HCT116 (cell line): ENCODE measurements at regions not wholly inside any gene's neighbourhood (a gene's known extent, or its start where the extent isn't known, plus 50 kb on each side); places are given as distances from the start of the nearest gene placed in this dataset.

Experiments used
- ATAC-seq: fragments of 200-7000 bp; cut with Tn5 transposase; 2 replicates; pipeline ENCODE4 v1.9.1; 2020; ENCODE audit warnings: mild to moderate bottlenecking, moderate library complexity
- BruUV-seq: library from RNA; stranded (reverse); fragments of 400-500 nt; replicated peaks from 2 replicates; lab custom pipeline; 2021; lab: Mats Ljungman, UMichigan
- CTCF ChIA-PET: fragments of 300-600 bp; sonication (Branson Sonifier 250); formaldehyde crosslinking; loops from one replicate; lab custom pipeline; 2021; ENCODE audit warnings: antibody characterized with exemption; lab: Charles Lee
- POLR2A ChIA-PET: fragments of 300-600, 350-600 bp; sonication (Branson Sonifier 250); formaldehyde crosslinking; loops from one replicate; lab custom pipeline; 2021; ENCODE audit warnings: antibody characterized with exemption; lab: Charles Lee
- RAD21 ChIA-PET, 2 experiments: fragments of 300-600 bp; sonication (Branson Sonifier 250); formaldehyde crosslinking; loops; one replicate each; lab custom pipeline; 2023; ENCODE audit warnings: low total read pairs in 2 of 2; ENCODE audit not compliant: uncharacterized antibody in 2 of 2, unreplicated experiment in 2 of 2, low non-redundant PET in 1 of 2; lab: Charles Lee
- DNase-seq: peaks from one replicate; pipeline ENCODE4 v3.0.0-alpha.2; 2010; ENCODE audit warnings: low read depth, low spot score
- H2AFZ ChIP-seq: fragments of 200-600 bp; shearing (Covaris generic), sonication (generic); 2 replicates; pipeline ENCODE4 v1.6.1; 2017; ENCODE audit warnings: low read depth, mixed run types, mixed read lengths, antibody characterized with exemption, low read length; ENCODE audit not compliant: poor library complexity, severe bottlenecking
- H3K27ac ChIP-seq: 2 replicates; pipeline ENCODE4 v1.5.1; 2012; ENCODE audit warnings: low read depth, low read length
- H3K27me3 ChIP-seq: fragments of 200-600 bp; sonication (generic); 2 replicates; pipeline ENCODE4 v1.6.1; 2016; ENCODE audit warnings: mixed run types, low read length, mixed read lengths; ENCODE audit not compliant: insufficient read depth
- H3K36me3 ChIP-seq, 2 experiments: fragments of 200-500 bp in 1 of 2; fragments of 200-600 bp in 1 of 2; sonication (Bioruptor generic) in 1 of 2; sonication (generic) in 1 of 2; 2 replicates each; pipeline versions ENCODE4 v1.5.1 to v1.6.1; 2014 to 2016; ENCODE audit warnings: low read length in 2 of 2, inconsistent platforms in 1 of 2, mixed read lengths in 1 of 2, mixed run types in 1 of 2; ENCODE audit not compliant: insufficient read depth in 2 of 2, control insufficient read depth in 1 of 2
- H3K4me1 ChIP-seq, 2 experiments: fragments of 200-600 bp in 1 of 2; sonication (generic) in 1 of 2; 2 replicates each; pipeline versions ENCODE4 v1.5.1 to v1.6.1; 2012 to 2017; ENCODE audit warnings: low read length in 2 of 2, inconsistent platforms in 1 of 2, mild to moderate bottlenecking in 1 of 2, mixed read lengths in 1 of 2, mixed run types in 1 of 2, moderate library complexity in 1 of 2; ENCODE audit not compliant: insufficient read depth in 2 of 2, control insufficient read depth in 1 of 2
- H3K4me2 ChIP-seq: fragments of 200-600 bp; sonication (generic); 2 replicates; pipeline ENCODE4 v1.6.1; 2017; ENCODE audit warnings: mixed run types, low read length, mixed read lengths
- H3K4me3 ChIP-seq, 2 experiments: fragments of 200-600 bp in 1 of 2; sonication (generic) in 1 of 2; replicated peaks in 1 of 2; 2 replicates each; pipeline ENCODE4 v1.5.1; 2011 to 2016; ENCODE audit warnings: low read length in 2 of 2, control low read depth in 1 of 2, low read depth in 1 of 2, mild to moderate bottlenecking in 1 of 2, mixed read lengths in 1 of 2, mixed run types in 1 of 2
- H3K79me2 ChIP-seq: fragments of 200-600 bp; sonication (generic); 2 replicates; pipeline ENCODE4 v1.6.1; 2017; ENCODE audit warnings: mild to moderate bottlenecking, mixed run types, low read length, moderate library complexity, mixed read lengths; ENCODE audit not compliant: insufficient read depth
- H3K9ac ChIP-seq: fragments of 200-600 bp; sonication (generic); 2 replicates; pipeline ENCODE4 v1.6.1; 2016; ENCODE audit warnings: low read length, mixed read lengths
- H3K9me2 ChIP-seq: fragments of 200-600 bp; sonication (generic), shearing (Covaris generic); 2 replicates; pipeline ENCODE4 v1.6.1; 2017; ENCODE audit warnings: mixed run types, mild to moderate bottlenecking, moderate library complexity; ENCODE audit not compliant: insufficient read depth
- H3K9me3 ChIP-seq, 2 experiments: fragments of 200-500 bp in 1 of 2; fragments of 200-600 bp in 1 of 2; sonication (Bioruptor generic) in 1 of 2; sonication (generic) in 1 of 2; 2 replicates each; pipeline ENCODE4 v1.6.1; 2014 to 2017; ENCODE audit warnings: low read length in 2 of 2, mixed read lengths in 2 of 2, inconsistent platforms in 1 of 2, low read depth in 1 of 2, mild to moderate bottlenecking in 1 of 2, mixed run types in 1 of 2, moderate library complexity in 1 of 2; ENCODE audit not compliant: control insufficient read depth in 1 of 2, insufficient read depth in 1 of 2
- H4K20me1 ChIP-seq: fragments of 200-600 bp; sonication (generic), shearing (Covaris generic); 2 replicates; pipeline ENCODE4 v1.6.1; 2017; ENCODE audit warnings: mixed run types, mild to moderate bottlenecking, moderate library complexity; ENCODE audit not compliant: insufficient read depth
- ATF3 ChIP-seq: IDR thresholded peaks from 2 replicates; pipeline ENCODE4 v1.6.1; 2012
- CBX3 ChIP-seq: IDR thresholded peaks from 2 replicates; pipeline ENCODE4 v1.6.1; 2012; ENCODE audit warnings: low read depth
- CEBPB ChIP-seq: IDR thresholded peaks from 2 replicates; pipeline ENCODE4 v1.6.1; 2012; ENCODE audit warnings: low read depth
- CTCF ChIP-seq, 3 experiments: fragments of 200-600 bp in 1 of 3; sonication (generic) in 1 of 3; IDR thresholded peaks in 2 of 3; conservative IDR thresholded peaks in 1 of 3; 2 replicates each; pipeline ENCODE4 v1.5.1; 2012 to 2017; ENCODE audit warnings: low read depth in 2 of 3, low read length in 2 of 3, antibody characterized with exemption in 1 of 3, borderline replicate concordance in 1 of 3, control low read depth in 1 of 3, mild to moderate bottlenecking in 1 of 3, mixed read lengths in 1 of 3, mixed run types in 1 of 3, moderate library complexity in 1 of 3; ENCODE audit not compliant: insufficient read depth in 1 of 3
- EGR1 ChIP-seq: IDR thresholded peaks from 2 replicates; pipeline ENCODE4 v1.6.1; 2012; ENCODE audit warnings: low read depth
- ELF1 ChIP-seq: IDR thresholded peaks from 2 replicates; pipeline ENCODE4 v1.6.1; 2012; ENCODE audit warnings: low read depth, borderline replicate concordance
- FOSL1 ChIP-seq: IDR thresholded peaks from 2 replicates; pipeline ENCODE4 v1.6.1; 2012; ENCODE audit warnings: low read depth
- MAX ChIP-seq: IDR thresholded peaks from 2 replicates; pipeline ENCODE4 v1.6.1; 2012
- POLR2AphosphoS5 ChIP-seq: IDR thresholded peaks from 2 replicates; pipeline ENCODE4 v1.6.1; 2011; ENCODE audit warnings: mild to moderate bottlenecking, low read depth, low read length, moderate library complexity
- RAD21 ChIP-seq: IDR thresholded peaks from 2 replicates; pipeline ENCODE4 v1.6.1; 2012; ENCODE audit warnings: low read depth, mild to moderate bottlenecking
- SRF ChIP-seq: IDR thresholded peaks from 2 replicates; pipeline ENCODE4 v1.6.1; 2012; ENCODE audit warnings: low read depth
- TCF7L2 ChIP-seq: IDR thresholded peaks from 2 replicates; pipeline ENCODE4 v1.7.0; 2011; ENCODE audit warnings: borderline replicate concordance, inconsistent platforms; ENCODE audit not compliant: insufficient read depth, insufficient read length; ENCODE audit errors: extremely low read depth
- ZBTB33 ChIP-seq: IDR thresholded peaks from 2 replicates; pipeline ENCODE4 v1.6.1; 2011; ENCODE audit warnings: mild to moderate bottlenecking, low read length, moderate library complexity; ENCODE audit not compliant: insufficient replicate concordance; ENCODE audit errors: extremely low read depth
- intact Hi-C: fragments of 100-400 bp; cut with micrococcal nuclease; formaldehyde crosslinking; loops from 2 replicates; pipeline ENCODE4 v1.10.0; 2022

GRCh38 chr21:41024746-41025254 is 143.2 kb upstream of the BACE2 start:
- H4K20me1 ChIP-seq: no peaks in the 10 kb centered on the region
- H3K27ac ChIP-seq: no peak overlapping the region
- H3K4me2 ChIP-seq: no peak overlapping the region
- intact Hi-C loops: no loop called here
- RAD21 ChIA-PET: no interaction called here
- no TSS peak for BruUV-seq
- no peak for ATAC-seq
- no peaks in the 10 kb centered on the region for H3K4me1 ChIP-seq
- H2AFZ ChIP-seq: no peak overlapping the region
- H3K36me3 ChIP-seq: no peaks in the 10 kb centered on the region
- no peak overlapping the region for H3K4me3 ChIP-seq
- TF ChIP-seq POLR2AphosphoS5 (no peak), SRF (no peak), CTCF (IDR thresholded peaks at IDR 0.05 in 2 of 3, conservative IDR thresholded peaks at IDR 0.05 in 1 of 3; ENCODE audit: borderline replicate concordance in 1 of 3, insufficient read depth in 1 of 3, low read depth in 2 of 3, low read length in 2 of 3) (no peak), CEBPB (no peak), ATF3 (no peak), MAX (no peak), ZBTB33 (no peak), EGR1 (no peak), RAD21 (no peak), FOSL1 (no peak), CBX3 (no peak), TCF7L2 (no peak), ELF1 (no peak)
- H3K9me3 ChIP-seq: peaks cover 0 to 9% of the 10 kb centered on the region in 2 experiments; a peak in 1 of 4 replicates
- no peaks in the 10 kb centered on the region for H3K27me3 ChIP-seq
- H3K9me2 ChIP-seq: no peaks in the 10 kb centered on the region
- no peak for DNase-seq
- POLR2A ChIA-PET: no interaction called here
- no peak overlapping the region for H3K9ac ChIP-seq
- no peaks in the 10 kb centered on the region for H3K79me2 ChIP-seq
- CTCF ChIA-PET: no interaction called here
